ENCODE measurements at regions not wholly inside any gene's neighbourhood (a gene's known extent, or its start where the extent isn't known, plus 50 kb on each side); places are given as distances from the start of the nearest gene placed in this dataset.

- TF ChIP-seq, protein P1, sequence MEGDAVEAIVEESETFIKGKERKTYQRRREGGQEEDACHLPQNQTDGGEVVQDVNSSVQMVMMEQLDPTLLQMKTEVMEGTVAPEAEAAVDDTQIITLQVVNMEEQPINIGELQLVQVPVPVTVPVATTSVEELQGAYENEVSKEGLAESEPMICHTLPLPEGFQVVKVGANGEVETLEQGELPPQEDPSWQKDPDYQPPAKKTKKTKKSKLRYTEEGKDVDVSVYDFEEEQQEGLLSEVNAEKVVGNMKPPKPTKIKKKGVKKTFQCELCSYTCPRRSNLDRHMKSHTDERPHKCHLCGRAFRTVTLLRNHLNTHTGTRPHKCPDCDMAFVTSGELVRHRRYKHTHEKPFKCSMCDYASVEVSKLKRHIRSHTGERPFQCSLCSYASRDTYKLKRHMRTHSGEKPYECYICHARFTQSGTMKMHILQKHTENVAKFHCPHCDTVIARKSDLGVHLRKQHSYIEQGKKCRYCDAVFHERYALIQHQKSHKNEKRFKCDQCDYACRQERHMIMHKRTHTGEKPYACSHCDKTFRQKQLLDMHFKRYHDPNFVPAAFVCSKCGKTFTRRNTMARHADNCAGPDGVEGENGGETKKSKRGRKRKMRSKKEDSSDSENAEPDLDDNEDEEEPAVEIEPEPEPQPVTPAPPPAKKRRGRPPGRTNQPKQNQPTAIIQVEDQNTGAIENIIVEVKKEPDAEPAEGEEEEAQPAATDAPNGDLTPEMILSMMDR (conservative IDR thresholded peaks at IDR 0.05; ENCODE audit: low read depth, low read length): no peak
- no peak for TF ChIP-seq EZH2 (IDR thresholded peaks at IDR 0.05; ENCODE audit: low read length, unreplicated experiment)
- TF ChIP-seq EZH2phosphoT487 (IDR thresholded peaks at IDR 0.05; ENCODE audit: borderline replicate concordance, low read length): no peak
Measured at GRCh38 chr15:79140846-79141570, 50.4 kb upstream of the RASGRF1 start.
